WTC11 (cell line): ENCODE measurements at regions not wholly inside any gene's neighbourhood (a gene's known extent, or its start where the extent isn't known, plus 50 kb on each side); places are given as distances from the start of the nearest gene placed in this dataset.

Source experiments
- ATAC-seq: fragments of 200-7000 bp; cut with Tn5 transposase; 2 replicates; pipeline ENCODE4 v1.10.0; 2021; ENCODE audit warnings: mild to moderate bottlenecking, moderate library complexity
- CTCF ChIA-PET: fragments of 300-600 bp; sonication (Branson Sonifier 250); formaldehyde crosslinking; loops from one replicate; lab custom pipeline; 2021; ENCODE audit warnings: antibody characterized with exemption; lab: Charles Lee
- POLR2A ChIA-PET: fragments of 350-600 bp; sonication (Branson Sonifier 250); formaldehyde crosslinking; loops from one replicate; lab custom pipeline; 2021; ENCODE audit warnings: antibody characterized with exemption; lab: Charles Lee
- DNase-seq: peaks from one replicate; pipeline ENCODE4 v3.0.0; 2021; ENCODE audit warnings: low spot score
- H3K27ac Mint-ChIP-seq: 2 replicates; pipeline ENCODE4 v1.8.0; 2021; ENCODE audit warnings: mixed read lengths
- H3K27me3 Mint-ChIP-seq: 2 replicates; pipeline ENCODE4 v1.8.0; 2021; ENCODE audit warnings: low read depth, mild to moderate bottlenecking, moderate library complexity, mixed read lengths
- H3K36me3 Mint-ChIP-seq: 2 replicates; pipeline ENCODE4 v1.8.0; 2021; ENCODE audit warnings: mixed read lengths
- H3K4me1 Mint-ChIP-seq: 2 replicates; pipeline ENCODE4 v1.8.0; 2022; ENCODE audit warnings: mixed read lengths
- H3K4me3 Mint-ChIP-seq: 2 replicates; pipeline ENCODE4 v1.8.0; 2021; ENCODE audit warnings: mild to moderate bottlenecking, moderate library complexity, mixed read lengths
- H3K9me3 Mint-ChIP-seq: 2 replicates; pipeline ENCODE4 v1.8.0; 2021; ENCODE audit warnings: mixed read lengths
- EMX1 ChIP-seq: fragments of 250-450 bp; sonication (Bioruptor Pico); IDR thresholded peaks from 2 replicates; pipeline ENCODE4 v1.8.0; 2021; ENCODE audit warnings: mild to moderate bottlenecking
- FOXK1 ChIP-seq: sonication (generic); formaldehyde crosslinking; IDR thresholded peaks from 2 replicates; pipeline ENCODE4 v1.8.0; 2022; ENCODE audit warnings: mild to moderate bottlenecking, moderate library complexity, missing genetic modification reagents
- JAZF1 ChIP-seq: fragments of 250-450 bp; sonication (Bioruptor Pico); IDR thresholded peaks from 2 replicates; pipeline ENCODE4 v1.9.0; 2021; ENCODE audit warnings: moderate library complexity, mild to moderate bottlenecking, inconsistent platforms
- TF ChIP-seq, protein P1 (sequence below): sonication (generic); formaldehyde crosslinking; IDR thresholded peaks from 2 replicates; pipeline ENCODE4 v1.8.1; 2023; ENCODE audit warnings: mild to moderate bottlenecking, missing genetic modification reagents, moderate library complexity
- TF ChIP-seq, protein P2 (sequence below): sonication (generic); formaldehyde crosslinking; IDR thresholded peaks from 2 replicates; pipeline ENCODE4 v1.8.1; 2023; ENCODE audit warnings: mild to moderate bottlenecking, missing genetic modification reagents, moderate library complexity
- TF ChIP-seq, protein P3 (sequence below): sonication (generic); formaldehyde crosslinking; IDR thresholded peaks from 2 replicates; pipeline ENCODE4 v1.8.0; 2022; ENCODE audit warnings: mild to moderate bottlenecking, missing genetic modification reagents
- TF ChIP-seq, protein P4 (sequence below): sonication (generic); formaldehyde crosslinking; IDR thresholded peaks from 2 replicates; pipeline ENCODE4 v1.8.0; 2022; ENCODE audit warnings: mild to moderate bottlenecking, missing genetic modification reagents
- TF ChIP-seq, protein P5 (sequence below): sonication (generic); formaldehyde crosslinking; IDR thresholded peaks from 2 replicates; pipeline ENCODE4 v1.8.1; 2022; ENCODE audit warnings: mild to moderate bottlenecking, missing genetic modification reagents, moderate library complexity, borderline replicate concordance
- TF ChIP-seq, protein P6 (sequence below): fragments of 200-600 bp; IDR thresholded peaks from 2 replicates; pipeline ENCODE4 v1.8.0; 2022; ENCODE audit warnings: antibody characterized with exemption
- TF ChIP-seq, protein P7 (sequence below): sonication (generic); formaldehyde crosslinking; IDR thresholded peaks from 2 replicates; pipeline ENCODE4 v1.8.1; 2022; ENCODE audit warnings: mild to moderate bottlenecking, moderate library complexity, missing genetic modification reagents
- TF ChIP-seq, protein P8 (sequence below): sonication (generic); formaldehyde crosslinking; IDR thresholded peaks from 2 replicates; pipeline ENCODE4 v1.8.1; 2023; ENCODE audit warnings: mild to moderate bottlenecking, missing genetic modification reagents
- TF ChIP-seq, protein P9 (sequence below): sonication (generic); formaldehyde crosslinking; IDR thresholded peaks from 2 replicates; pipeline ENCODE4 v1.8.1; 2023; ENCODE audit warnings: mild to moderate bottlenecking, missing genetic modification reagents, borderline replicate concordance

DNA sequence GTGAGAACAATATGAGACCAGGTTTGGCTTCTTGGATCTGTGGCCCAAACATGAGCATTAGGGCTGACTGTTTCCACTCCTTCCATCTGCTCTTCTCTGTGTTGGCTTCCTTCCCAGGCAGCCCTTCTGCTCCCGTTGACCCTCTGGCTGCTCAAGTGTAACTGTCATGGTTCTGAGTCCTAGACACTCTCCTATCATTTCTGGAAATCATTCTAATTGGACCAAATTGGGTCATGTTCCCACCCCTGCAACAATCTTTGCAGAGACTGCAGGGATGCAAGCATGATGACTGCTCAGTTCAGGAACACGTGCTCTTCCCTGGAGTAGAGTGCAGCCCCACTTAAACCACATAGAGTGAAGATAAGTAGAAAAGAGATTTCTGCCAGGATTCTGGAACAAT lies 741.4 kb downstream of the TAF11L14 start:
- Mint-ChIP-seq H3K4me1 (no peaks in the 10 kb centered on the region), H3K9me3 (no peaks in the 10 kb centered on the region), H3K4me3 (no peak overlapping the region)
- POLR2A ChIA-PET = no interaction called here
- ATAC-seq (no peak), DNase-seq (no peak)
- TF ChIP-seq JAZF1 (no peak), EMX1 (no peak), FOXK1 (CRISPR knock-in tag) (no peak)
- TF ChIP-seq, protein P1, sequence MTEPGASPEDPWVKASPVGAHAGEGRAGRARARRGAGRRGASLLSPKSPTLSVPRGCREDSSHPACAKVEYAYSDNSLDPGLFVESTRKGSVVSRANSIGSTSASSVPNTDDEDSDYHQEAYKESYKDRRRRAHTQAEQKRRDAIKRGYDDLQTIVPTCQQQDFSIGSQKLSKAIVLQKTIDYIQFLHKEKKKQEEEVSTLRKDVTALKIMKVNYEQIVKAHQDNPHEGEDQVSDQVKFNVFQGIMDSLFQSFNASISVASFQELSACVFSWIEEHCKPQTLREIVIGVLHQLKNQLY (CRISPR knock-in tag) = no peak
- TF ChIP-seq, protein P2, sequence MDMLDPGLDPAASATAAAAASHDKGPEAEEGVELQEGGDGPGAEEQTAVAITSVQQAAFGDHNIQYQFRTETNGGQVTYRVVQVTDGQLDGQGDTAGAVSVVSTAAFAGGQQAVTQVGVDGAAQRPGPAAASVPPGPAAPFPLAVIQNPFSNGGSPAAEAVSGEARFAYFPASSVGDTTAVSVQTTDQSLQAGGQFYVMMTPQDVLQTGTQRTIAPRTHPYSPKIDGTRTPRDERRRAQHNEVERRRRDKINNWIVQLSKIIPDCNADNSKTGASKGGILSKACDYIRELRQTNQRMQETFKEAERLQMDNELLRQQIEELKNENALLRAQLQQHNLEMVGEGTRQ (CRISPR knock-in tag) = no peak
- TF ChIP-seq, protein P3, sequence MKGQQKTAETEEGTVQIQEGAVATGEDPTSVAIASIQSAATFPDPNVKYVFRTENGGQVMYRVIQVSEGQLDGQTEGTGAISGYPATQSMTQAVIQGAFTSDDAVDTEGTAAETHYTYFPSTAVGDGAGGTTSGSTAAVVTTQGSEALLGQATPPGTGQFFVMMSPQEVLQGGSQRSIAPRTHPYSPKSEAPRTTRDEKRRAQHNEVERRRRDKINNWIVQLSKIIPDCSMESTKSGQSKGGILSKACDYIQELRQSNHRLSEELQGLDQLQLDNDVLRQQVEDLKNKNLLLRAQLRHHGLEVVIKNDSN (CRISPR knock-in tag) = no peak
- TF ChIP-seq, protein P4, sequence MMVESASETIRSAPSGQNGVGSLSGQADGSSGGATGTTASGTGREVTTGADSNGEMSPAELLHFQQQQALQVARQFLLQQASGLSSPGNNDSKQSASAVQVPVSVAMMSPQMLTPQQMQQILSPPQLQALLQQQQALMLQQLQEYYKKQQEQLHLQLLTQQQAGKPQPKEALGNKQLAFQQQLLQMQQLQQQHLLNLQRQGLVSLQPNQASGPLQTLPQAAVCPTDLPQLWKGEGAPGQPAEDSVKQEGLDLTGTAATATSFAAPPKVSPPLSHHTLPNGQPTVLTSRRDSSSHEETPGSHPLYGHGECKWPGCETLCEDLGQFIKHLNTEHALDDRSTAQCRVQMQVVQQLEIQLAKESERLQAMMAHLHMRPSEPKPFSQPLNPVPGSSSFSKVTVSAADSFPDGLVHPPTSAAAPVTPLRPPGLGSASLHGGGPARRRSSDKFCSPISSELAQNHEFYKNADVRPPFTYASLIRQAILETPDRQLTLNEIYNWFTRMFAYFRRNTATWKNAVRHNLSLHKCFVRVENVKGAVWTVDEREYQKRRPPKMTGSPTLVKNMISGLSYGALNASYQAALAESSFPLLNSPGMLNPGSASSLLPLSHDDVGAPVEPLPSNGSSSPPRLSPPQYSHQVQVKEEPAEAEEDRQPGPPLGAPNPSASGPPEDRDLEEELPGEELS = no peak
- TF ChIP-seq, protein P5, sequence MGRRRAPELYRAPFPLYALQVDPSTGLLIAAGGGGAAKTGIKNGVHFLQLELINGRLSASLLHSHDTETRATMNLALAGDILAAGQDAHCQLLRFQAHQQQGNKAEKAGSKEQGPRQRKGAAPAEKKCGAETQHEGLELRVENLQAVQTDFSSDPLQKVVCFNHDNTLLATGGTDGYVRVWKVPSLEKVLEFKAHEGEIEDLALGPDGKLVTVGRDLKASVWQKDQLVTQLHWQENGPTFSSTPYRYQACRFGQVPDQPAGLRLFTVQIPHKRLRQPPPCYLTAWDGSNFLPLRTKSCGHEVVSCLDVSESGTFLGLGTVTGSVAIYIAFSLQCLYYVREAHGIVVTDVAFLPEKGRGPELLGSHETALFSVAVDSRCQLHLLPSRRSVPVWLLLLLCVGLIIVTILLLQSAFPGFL = no peak
- TF ChIP-seq, protein P6, sequence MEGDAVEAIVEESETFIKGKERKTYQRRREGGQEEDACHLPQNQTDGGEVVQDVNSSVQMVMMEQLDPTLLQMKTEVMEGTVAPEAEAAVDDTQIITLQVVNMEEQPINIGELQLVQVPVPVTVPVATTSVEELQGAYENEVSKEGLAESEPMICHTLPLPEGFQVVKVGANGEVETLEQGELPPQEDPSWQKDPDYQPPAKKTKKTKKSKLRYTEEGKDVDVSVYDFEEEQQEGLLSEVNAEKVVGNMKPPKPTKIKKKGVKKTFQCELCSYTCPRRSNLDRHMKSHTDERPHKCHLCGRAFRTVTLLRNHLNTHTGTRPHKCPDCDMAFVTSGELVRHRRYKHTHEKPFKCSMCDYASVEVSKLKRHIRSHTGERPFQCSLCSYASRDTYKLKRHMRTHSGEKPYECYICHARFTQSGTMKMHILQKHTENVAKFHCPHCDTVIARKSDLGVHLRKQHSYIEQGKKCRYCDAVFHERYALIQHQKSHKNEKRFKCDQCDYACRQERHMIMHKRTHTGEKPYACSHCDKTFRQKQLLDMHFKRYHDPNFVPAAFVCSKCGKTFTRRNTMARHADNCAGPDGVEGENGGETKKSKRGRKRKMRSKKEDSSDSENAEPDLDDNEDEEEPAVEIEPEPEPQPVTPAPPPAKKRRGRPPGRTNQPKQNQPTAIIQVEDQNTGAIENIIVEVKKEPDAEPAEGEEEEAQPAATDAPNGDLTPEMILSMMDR = no peak
- TF ChIP-seq, protein P7, sequence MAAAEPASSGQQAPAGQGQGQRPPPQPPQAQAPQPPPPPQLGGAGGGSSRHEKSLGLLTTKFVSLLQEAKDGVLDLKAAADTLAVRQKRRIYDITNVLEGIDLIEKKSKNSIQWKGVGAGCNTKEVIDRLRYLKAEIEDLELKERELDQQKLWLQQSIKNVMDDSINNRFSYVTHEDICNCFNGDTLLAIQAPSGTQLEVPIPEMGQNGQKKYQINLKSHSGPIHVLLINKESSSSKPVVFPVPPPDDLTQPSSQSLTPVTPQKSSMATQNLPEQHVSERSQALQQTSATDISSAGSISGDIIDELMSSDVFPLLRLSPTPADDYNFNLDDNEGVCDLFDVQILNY (CRISPR knock-in tag) = no peak
- TF ChIP-seq, protein P8, sequence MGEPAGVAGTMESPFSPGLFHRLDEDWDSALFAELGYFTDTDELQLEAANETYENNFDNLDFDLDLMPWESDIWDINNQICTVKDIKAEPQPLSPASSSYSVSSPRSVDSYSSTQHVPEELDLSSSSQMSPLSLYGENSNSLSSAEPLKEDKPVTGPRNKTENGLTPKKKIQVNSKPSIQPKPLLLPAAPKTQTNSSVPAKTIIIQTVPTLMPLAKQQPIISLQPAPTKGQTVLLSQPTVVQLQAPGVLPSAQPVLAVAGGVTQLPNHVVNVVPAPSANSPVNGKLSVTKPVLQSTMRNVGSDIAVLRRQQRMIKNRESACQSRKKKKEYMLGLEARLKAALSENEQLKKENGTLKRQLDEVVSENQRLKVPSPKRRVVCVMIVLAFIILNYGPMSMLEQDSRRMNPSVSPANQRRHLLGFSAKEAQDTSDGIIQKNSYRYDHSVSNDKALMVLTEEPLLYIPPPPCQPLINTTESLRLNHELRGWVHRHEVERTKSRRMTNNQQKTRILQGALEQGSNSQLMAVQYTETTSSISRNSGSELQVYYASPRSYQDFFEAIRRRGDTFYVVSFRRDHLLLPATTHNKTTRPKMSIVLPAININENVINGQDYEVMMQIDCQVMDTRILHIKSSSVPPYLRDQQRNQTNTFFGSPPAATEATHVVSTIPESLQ (CRISPR knock-in tag) = no peak
- TF ChIP-seq, protein P9, sequence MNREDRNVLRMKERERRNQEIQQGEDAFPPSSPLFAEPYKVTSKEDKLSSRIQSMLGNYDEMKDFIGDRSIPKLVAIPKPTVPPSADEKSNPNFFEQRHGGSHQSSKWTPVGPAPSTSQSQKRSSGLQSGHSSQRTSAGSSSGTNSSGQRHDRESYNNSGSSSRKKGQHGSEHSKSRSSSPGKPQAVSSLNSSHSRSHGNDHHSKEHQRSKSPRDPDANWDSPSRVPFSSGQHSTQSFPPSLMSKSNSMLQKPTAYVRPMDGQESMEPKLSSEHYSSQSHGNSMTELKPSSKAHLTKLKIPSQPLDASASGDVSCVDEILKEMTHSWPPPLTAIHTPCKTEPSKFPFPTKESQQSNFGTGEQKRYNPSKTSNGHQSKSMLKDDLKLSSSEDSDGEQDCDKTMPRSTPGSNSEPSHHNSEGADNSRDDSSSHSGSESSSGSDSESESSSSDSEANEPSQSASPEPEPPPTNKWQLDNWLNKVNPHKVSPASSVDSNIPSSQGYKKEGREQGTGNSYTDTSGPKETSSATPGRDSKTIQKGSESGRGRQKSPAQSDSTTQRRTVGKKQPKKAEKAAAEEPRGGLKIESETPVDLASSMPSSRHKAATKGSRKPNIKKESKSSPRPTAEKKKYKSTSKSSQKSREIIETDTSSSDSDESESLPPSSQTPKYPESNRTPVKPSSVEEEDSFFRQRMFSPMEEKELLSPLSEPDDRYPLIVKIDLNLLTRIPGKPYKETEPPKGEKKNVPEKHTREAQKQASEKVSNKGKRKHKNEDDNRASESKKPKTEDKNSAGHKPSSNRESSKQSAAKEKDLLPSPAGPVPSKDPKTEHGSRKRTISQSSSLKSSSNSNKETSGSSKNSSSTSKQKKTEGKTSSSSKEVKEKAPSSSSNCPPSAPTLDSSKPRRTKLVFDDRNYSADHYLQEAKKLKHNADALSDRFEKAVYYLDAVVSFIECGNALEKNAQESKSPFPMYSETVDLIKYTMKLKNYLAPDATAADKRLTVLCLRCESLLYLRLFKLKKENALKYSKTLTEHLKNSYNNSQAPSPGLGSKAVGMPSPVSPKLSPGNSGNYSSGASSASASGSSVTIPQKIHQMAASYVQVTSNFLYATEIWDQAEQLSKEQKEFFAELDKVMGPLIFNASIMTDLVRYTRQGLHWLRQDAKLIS = no peak
- TF ChIP-seq, all 79 proteins: peak for 0
- H3K27me3 Mint-ChIP-seq = no peaks in the 10 kb centered on the region
- no peak overlapping the region for H3K27ac Mint-ChIP-seq
- CTCF ChIA-PET = no interaction called here
- H3K36me3 Mint-ChIP-seq = no peaks in the 10 kb centered on the region
